GM21360 (cell line): ENCODE measurements at regions not wholly inside any gene's neighbourhood (a gene's known extent, or its start where the extent isn't known, plus 50 kb on each side); places are given as distances from the start of the nearest gene placed in this dataset.
A peak's percentile ranks its signal among the peaks of the same experiment; 100 is the strongest.

Experiments
- ATAC-seq: cut with Tn5 transposase; IDR thresholded peaks from one replicate; pipeline ENCODE4 v1.9.1; 2021; ENCODE audit warnings: mild to moderate bottlenecking, moderate library complexity; ENCODE audit not compliant: unreplicated experiment

- ATAC-seq, result peak; percentile 94
Measured at GRCh38 chr7:33750177-33750576, 155.2 kb upstream of the BMPER start.

- no peak for ATAC-seq
Measured at GRCh38 chr7:33751443-33751842, 153.9 kb upstream of the BMPER start.

GRCh38 chr7:33753881-33754525, 151.3 kb upstream of the BMPER start:
- ATAC-seq, result no peak

- no peak for ATAC-seq
Measured at GRCh38 chr7:33754933-33755928, 150.1 kb upstream of the BMPER start.

- ATAC-seq, result no peak
Measured at GRCh38 chr7:33757050-33757449, 148.3 kb upstream of the BMPER start.

GRCh38 chr7:33757563-33758165, 147.7 kb upstream of the BMPER start:
- ATAC-seq, result no peak

GRCh38 chr7:33760146-33760545, 145.2 kb upstream of the BMPER start:
- ATAC-seq, result no peak

GRCh38 chr7:33760834-33761233, 144.5 kb upstream of the BMPER start:
- ATAC-seq, result no peak

GRCh38 chr7:33761449-33762080, 143.8 kb upstream of the BMPER start:
- ATAC-seq, result no peak

GRCh38 chr7:33762151-33762910, 143.0 kb upstream of the BMPER start:
- ATAC-seq, result no peak

GRCh38 chr7:33762911-33763306, 142.4 kb upstream of the BMPER start:
- no peak for ATAC-seq

GRCh38 chr7:33764752-33765451, 140.4 kb upstream of the BMPER start:
- no peak for ATAC-seq

- ATAC-seq, result no peak
Measured at GRCh38 chr7:33766405-33766804, 138.9 kb upstream of the BMPER start.

- no peak for ATAC-seq
Measured at GRCh38 chr7:33769930-33770329, 135.4 kb upstream of the BMPER start.

GRCh38 chr7:33770576-33770975, 134.8 kb upstream of the BMPER start:
- no peak for ATAC-seq

- no peak for ATAC-seq
Measured at GRCh38 chr7:33771422-33771821, 133.9 kb upstream of the BMPER start.

- no peak for ATAC-seq
Measured at GRCh38 chr7:33773053-33773452, 132.3 kb upstream of the BMPER start.

GRCh38 chr7:33774762-33775523, 130.4 kb upstream of the BMPER start:
- no peak for ATAC-seq

GRCh38 chr7:33775790-33776189, 129.5 kb upstream of the BMPER start:
- no peak for ATAC-seq
